ENCODE measurements at regions not wholly inside any gene's neighbourhood (a gene's known extent, or its start where the extent isn't known, plus 50 kb on each side); places are given as distances from the start of the nearest gene placed in this dataset.
"Not testable (repeated sequence)": the region's sequence is repeated elsewhere in the genome, so short reads cannot be mapped to it uniquely, and the experiment has no call there.

- Histone ChIP-seq H3K27ac (peak overlapping the region in 1 of 21 experiments; percentile 48), H3K4me3 (no peak overlapping the region)
Measured at GRCh38 chr2:177000061-177000714, 212.4 kb upstream of the HNRNPA3 start.

GRCh38 chr2:177000715-177001072 lies 211.9 kb upstream of the HNRNPA3 start:
- no peak overlapping the region for H3K4me3 ChIP-seq
- no peak overlapping the region for H3K27ac ChIP-seq

- H3K4me3 ChIP-seq: no peak overlapping the region
- H3K27ac ChIP-seq: no peak overlapping the region
Measured at GRCh38 chr2:177001334-177001733, 211.3 kb upstream of the HNRNPA3 start.

- H3K4me3 ChIP-seq: no peak overlapping the region
- H3K27ac ChIP-seq: no peak overlapping the region
Measured at GRCh38 chr2:177002983-177003382, 209.6 kb upstream of the HNRNPA3 start.

GRCh38 chr2:177007726-177008125 lies 204.9 kb upstream of the HNRNPA3 start:
- H3K27ac ChIP-seq, H3K4me3 ChIP-seq: not testable (repeated sequence)

GRCh38 chr2:177008662-177009061 lies 203.9 kb upstream of the HNRNPA3 start:
- H3K27ac ChIP-seq, H3K4me3 ChIP-seq: not testable (repeated sequence)

GRCh38 chr2:177010146-177010545 lies 202.4 kb upstream of the HNRNPA3 start:
- Histone ChIP-seq H3K27ac (no peak overlapping the region), H3K4me3 (no peak overlapping the region)

- no peak overlapping the region for H3K27ac ChIP-seq
- H3K4me3 ChIP-seq: no peak overlapping the region
Measured at GRCh38 chr2:177010861-177011260, 201.7 kb upstream of the HNRNPA3 start.

GRCh38 chr2:177014946-177015345 lies 197.6 kb upstream of the HNRNPA3 start:
- Histone ChIP-seq H3K4me3 (no peak overlapping the region), H3K27ac (no peak overlapping the region)

- no peak overlapping the region for H3K4me3 ChIP-seq
- no peak overlapping the region for H3K27ac ChIP-seq
Measured at GRCh38 chr2:177015356-177015923, 197.2 kb upstream of the HNRNPA3 start.

- H3K4me3 ChIP-seq: no peak overlapping the region
- no peak overlapping the region for H3K27ac ChIP-seq
Measured at GRCh38 chr2:177020524-177021119, 192.0 kb upstream of the HNRNPA3 start.

- Histone ChIP-seq H3K4me3 (no peak overlapping the region), H3K27ac (no peak overlapping the region)
Measured at GRCh38 chr2:177021706-177022343, 190.8 kb upstream of the HNRNPA3 start.

- Histone ChIP-seq H3K4me3 (no peak overlapping the region), H3K27ac (no peak overlapping the region)
Measured at GRCh38 chr2:177024765-177025164, 187.8 kb upstream of the HNRNPA3 start.

- no peak overlapping the region for H3K27ac ChIP-seq
- no peak overlapping the region for H3K4me3 ChIP-seq
Measured at GRCh38 chr2:177026253-177026652, 186.3 kb upstream of the HNRNPA3 start.

GRCh38 chr2:177026956-177027355 lies 185.6 kb upstream of the HNRNPA3 start:
- no peak overlapping the region for H3K4me3 ChIP-seq
- H3K27ac ChIP-seq: no peak overlapping the region

GRCh38 chr2:177028296-177028695 lies 184.3 kb upstream of the HNRNPA3 start:
- H3K4me3 ChIP-seq: no peak overlapping the region
- no peak overlapping the region for H3K27ac ChIP-seq

GRCh38 chr2:177029075-177029474 lies 183.5 kb upstream of the HNRNPA3 start:
- Histone ChIP-seq H3K27ac (no peak overlapping the region), H3K4me3 (no peak overlapping the region)

GRCh38 chr2:177029501-177029900 lies 183.1 kb upstream of the HNRNPA3 start:
- Histone ChIP-seq H3K27ac (no peak overlapping the region), H3K4me3 (no peak overlapping the region)

- Histone ChIP-seq H3K4me3 (no peak overlapping the region), H3K27ac (no peak overlapping the region)
Measured at GRCh38 chr2:177029901-177030300, 182.7 kb upstream of the HNRNPA3 start.

- H3K4me3 ChIP-seq: no peak overlapping the region
- H3K27ac ChIP-seq: no peak overlapping the region
Measured at GRCh38 chr2:177030451-177031105, 182.0 kb upstream of the HNRNPA3 start.
